HG03097 (cell line): ENCODE measurements at regions not wholly inside any gene's neighbourhood (a gene's known extent, or its start where the extent isn't known, plus 50 kb on each side); places are given as distances from the start of the nearest gene placed in this dataset.

ENCODE experiments used
- ATAC-seq: cut with Tn5 transposase; IDR thresholded peaks from one replicate; pipeline ENCODE4 v1.9.1; 2021; ENCODE audit not compliant: unreplicated experiment, low FRiP score

DNA sequence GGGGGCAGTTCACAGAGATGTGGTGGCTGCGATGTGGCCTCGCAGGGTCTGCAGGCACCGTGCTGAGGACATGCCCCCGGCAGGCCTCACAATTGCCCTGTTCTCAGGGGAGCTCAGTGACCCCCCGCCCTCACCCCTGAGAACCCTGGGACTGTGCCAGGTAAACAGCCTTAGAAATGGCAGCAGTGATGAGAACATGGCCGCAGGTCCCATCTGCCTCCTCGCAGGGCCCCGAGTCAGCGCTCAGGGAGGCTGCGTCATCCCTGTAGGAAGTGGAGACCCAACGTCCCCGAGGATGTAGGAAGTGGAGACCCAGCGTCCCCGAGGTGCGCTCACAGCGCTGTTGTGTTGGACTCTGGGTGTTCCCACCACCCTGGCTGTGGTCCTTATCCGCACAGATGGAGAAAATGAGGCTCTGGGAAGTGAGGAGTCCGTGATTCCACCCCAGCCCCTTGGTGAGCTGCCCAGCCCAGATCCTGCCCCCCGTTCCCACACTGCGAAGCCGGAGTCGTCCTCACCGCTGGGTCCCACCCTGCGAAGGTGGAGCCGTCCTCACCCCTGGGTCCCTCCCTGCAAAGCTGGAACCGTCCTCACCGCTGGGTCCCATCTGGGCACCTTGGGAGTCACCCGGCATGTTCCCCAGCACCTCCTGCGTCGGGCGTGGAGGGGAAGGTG, 1086.8 kb downstream of the BRD1 start:
- no peak for ATAC-seq

DNA sequence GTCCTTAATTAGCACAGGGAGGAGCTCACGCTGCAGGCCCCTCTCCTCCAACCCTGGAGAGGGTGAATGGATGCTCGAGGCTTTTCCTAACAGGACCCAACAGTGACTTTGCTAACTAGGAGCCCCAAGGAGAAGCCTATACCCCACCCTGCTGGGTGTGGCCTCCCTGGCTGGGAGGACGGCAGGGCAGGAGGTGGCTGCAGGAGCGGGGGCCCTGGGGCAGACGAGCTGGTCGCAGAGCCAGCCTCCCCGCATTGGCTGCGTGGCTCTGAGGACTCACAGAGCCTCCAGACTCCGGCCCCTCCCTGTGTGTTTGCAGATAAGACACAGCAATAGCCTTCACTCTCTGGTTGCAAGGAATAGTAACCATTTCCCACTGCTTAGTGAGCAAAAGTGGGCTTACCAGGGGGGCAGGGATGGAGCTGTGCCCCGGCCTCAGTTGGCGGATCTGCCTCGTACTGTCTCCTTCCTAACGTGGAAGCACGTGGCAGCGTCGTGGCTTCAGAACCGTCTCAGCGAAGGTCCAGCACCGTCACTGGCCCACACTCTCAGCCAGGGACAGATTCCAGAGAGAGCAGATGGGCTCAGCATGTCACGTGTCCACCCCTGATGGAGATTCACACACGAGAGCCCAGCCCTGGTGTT, 1087.5 kb downstream of the BRD1 start:
- ATAC-seq: no peak

DNA sequence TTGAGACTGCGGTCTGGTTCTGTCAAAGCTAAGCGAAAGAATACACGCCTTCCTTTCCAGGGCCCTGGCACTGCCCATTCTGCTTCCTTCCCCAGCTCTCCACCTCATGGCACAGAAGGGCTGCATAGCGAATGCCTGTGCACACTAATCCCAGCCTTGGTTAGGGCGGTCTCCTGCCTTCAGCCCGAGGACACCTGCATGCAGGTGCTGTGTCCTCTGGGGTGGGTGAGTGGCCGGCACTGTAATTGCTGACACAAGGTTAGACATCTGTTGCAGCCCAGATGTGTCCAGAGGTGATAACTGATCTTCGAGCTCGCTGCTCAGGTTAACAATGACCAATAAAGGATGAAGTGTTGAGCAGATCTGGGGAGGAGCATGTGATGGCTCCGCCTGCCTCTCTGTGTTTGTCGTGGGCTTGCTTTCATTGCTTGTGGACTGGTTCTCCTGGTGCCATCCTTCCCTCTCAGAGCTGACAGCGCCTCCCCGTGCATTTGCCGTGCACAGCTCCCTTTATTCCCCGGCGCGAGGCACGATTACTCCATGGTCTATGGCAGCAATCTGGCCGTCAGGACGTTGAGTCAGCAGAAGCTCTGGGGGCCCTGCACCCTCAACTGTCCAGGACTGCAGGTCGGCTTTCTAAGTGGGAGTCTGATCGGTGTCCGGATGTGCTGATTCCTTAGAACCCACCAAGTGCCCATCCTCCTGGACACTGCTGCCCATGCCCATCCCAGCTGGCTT, 1088.2 kb downstream of the BRD1 start:
- no peak for ATAC-seq

DNA sequence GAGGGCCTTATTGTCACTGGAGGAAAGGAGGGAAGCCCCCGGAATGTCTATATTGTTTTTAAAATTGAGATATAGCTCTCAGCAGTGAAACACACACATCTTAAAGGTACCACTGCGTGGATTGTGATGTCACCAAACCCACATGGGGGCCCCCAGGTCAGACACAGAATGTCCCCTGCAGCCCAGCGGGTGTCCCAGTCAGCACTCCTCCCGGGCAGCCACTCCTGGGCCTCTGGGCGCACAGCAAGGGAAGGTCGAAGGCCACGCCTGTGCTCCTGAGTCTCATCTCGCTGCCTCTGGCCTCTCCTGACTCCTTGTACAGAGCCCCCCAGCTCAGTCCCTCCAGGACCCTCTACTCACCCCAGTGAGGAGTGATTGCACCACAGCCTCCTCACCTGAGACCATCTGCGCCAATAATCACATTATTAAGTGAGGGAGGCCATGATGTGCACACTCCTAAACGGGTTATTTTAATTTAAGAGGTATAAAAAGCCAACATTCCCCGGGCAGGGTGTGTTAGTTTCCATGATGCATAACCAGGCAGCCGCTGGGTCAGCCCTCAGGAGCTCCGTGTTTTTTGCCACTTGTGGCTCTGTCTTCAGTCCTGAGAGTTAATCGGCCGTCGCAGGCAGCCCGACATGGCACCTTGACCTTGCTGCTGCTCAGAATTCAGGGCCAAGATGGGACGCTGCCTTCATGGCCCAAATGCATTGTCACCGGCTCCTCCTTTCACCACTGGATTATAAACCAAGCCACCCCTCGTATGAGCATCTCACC, 1089.3 kb downstream of the BRD1 start:
- no peak for ATAC-seq

DNA sequence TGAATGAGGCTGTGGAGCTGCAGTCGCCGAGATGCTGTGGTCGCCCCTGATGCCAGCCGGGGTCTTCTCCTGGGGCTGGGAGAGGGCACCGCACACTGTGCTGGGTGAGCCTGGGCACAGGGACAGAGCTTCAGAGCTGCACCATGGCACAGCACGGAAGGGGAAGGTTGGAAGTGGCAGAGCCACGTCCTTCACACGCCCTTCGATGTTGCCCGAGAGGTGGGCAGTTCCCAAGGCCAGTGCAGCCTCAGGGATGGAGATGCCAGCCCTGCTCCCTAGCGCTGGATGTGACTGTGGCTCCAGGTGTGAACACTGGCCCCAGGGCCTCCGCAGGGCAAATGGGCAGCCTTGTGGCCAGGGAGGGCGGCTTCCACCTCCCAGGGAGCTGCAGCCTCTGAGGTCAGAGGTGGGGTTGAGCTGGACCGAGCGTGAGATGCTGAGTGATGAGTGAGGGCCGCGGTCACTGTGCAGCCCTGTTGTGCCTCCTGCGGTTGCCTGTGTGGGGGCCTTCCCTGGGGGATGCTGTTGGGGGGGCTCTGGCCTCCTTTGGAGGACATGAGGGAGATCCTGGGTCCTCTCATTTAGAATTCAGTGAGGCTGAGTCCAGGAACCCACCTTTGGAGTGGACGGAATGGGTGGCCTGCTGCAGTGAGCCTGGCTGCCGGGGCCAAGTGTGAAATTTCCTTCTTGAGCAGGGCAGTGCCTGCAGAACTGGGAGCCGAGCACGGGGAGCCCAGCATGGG, 1090.0 kb downstream of the BRD1 start:
- no peak for ATAC-seq

DNA sequence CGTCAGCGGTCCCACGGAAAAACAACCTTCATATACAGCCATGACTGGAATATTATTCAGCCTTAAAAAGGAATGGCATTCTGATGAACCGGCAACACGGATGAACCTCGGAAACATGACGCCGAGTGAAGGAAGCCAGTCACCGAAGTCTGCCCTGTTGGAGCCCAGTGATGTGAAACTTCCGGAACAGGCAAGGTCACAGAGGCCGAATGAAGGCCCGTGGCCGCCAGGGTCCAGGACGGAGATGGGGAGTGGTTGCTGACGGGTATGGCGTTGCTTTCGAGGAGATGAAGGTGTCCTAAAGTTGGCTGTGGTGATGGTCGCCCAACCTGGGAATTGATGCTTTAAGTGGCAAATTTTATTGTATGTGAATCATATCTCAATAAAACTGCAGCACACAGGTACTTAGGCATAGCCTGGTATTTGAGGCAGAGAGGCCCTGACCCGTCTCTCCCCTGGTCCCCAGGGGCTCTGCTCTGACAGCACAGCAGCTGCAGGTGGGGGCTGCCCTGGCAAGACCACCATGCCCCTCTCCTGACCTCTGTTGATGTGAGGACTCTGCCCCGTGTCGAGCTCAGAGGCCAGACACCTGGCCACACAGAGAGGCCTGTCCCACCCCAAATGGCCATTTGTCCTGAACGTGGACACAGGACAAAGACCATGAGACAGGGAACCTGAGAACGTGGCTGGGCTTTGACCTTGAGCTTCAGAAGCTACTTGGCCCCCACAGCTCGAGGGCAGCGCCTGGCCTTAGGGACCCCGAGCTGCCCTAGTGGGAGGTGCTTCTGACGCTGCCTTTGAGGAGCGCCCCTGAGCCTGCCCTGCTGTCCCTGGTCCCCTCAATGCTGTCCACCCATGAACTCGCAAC, 1090.8 kb downstream of the BRD1 start:
- no peak for ATAC-seq

DNA sequence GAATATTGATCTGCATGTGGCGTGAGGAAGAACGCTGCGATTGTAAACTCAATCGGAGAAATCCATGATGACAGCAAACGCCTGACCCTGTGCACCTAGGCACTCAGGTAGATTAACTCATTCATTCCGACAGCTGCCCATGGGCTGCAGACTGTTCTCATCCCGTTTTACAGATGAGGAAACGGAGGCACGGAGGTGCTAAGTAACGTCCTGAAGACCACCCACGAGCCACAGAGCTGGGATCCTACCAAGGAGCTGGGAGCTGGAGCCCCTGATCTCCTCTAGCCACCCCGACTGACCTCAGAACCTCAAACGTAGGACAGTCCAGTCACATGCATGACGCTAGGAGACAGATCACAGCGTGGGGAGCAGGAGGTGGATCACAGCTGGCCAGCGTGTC, 1092.7 kb downstream of the BRD1 start:
- ATAC-seq: no peak

DNA sequence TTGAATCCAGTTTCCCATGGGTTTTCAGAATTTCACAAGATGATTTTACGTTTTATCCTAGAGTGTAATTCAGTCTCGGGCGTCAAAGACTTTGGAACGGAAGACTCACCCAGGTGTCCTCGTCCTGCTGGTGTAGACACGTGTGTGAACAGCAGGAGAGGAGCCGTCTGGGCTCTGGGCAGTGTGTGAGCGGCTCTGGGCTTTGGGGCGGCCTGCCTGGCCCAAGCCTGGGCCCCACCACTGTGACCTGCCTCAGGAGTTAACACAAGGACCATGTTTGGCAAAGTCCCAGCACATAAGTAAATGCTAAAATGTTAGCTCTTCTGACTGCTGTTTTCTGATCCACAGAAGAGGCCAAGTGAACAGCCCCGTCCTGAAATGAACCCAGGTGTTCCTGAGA, 1093.3 kb downstream of the BRD1 start:
- ATAC-seq: no peak

DNA sequence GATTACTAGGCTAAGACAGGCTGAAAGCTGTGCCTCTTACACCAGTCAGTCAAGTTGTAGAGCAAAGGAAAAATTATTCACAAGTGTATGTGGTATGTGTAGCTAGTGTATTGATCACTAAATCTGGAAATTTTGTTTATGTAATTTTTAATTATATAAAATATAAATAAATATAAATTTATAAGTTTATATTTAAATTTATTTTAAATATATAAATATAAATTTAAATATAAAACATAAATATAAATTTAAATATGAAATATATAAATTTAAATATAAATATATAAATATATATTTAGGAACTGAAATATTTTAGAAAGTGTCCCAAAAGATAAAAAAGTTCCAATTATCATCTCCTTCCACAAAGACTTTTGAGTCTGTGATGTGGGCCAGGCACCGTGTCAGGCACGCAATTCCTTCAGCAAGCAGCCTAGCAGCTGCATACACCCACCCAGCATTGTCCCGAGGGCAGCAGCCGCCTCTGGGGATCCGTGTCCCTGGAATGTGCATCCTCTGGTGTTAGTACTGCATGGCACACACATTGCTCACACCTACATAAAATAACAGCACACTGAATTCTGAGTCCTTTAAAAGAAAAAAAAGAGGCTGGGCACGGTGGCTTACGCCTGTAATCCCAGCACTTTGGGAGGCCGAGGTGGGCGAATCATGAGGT, 1098.0 kb downstream of the BRD1 start:
- ATAC-seq: no peak

DNA sequence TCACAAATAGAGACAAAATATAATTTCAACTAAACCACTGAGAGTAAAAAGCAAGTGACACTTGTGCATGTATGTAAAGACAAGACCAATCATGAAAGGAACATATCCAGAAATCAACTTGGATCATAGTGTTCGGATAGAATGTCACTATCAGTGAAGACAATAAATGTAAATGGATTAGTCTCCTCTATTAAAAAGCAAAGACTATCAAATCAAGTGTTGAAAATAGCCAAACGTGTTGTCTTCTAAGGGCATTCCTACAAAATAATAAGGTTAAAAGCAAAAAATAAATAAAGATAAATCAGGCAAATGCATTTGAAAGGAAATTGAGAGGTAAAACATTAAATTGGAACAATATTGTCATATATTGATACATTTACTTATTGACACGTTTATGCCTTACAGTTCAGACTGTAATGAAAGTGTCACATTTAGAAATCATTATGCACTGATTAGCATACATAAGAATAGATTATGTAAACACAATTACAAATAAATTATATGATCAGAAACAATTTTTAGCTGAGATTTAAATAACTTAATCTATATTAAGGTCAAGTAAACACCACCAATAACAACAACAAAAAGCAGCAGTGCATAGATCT, 1100.1 kb downstream of the BRD1 start:
- ATAC-seq: no peak

DNA sequence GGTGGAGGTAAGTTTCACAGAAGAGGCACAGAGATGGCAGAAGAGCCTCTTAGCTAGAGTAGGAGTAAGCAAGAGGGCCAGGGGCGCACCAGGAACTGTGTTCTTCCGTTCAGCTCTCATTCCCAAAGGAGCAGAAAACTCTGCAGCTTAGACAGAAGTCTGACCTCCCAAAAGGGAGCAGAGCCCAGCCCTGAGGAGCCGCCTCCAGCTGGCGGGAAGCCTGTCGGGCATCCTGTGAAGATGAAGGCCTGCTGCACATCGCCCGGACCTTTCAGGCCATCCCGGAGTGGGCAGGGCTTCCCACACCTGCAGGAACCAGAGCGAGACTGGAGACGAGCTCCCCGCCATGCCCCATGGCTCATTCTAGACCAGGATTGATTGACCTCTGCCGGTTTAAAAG, 1102.8 kb downstream of the BRD1 start:
- no peak for ATAC-seq

DNA sequence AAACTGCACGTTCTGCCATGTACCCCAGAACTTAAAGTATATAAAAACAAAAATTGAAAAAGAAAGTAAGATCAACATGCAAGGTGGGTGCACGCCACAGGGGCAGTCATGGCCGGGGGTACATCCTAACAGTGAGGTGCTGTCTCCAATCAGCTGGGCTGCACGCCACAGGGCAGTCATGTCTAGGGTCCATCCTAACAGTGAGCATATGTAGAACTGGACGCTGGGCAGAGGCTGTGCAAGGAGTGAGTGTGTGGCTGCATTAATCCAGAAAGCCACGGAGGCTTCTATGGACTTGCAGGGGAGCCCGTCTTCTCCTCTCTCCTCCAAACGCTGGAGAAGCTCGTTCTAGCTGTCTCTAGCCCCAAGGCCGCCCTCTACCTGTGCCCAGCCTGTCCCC, 1105.0 kb downstream of the BRD1 start:
- ATAC-seq: no peak

DNA sequence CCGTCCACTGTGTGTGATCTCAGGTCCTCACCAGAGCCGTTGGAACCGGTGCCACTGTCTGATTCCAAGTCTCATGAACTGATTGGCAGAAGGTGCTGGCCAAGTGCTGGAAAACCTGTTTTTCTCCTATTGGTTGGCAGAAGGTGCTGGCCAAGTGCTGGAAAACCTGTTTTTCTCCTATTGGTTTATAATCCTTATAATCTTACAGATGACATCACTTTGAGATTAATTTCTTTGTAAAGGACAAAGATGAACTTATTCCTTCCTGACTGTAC, 1106.3 kb downstream of the BRD1 start:
- no peak for ATAC-seq

DNA sequence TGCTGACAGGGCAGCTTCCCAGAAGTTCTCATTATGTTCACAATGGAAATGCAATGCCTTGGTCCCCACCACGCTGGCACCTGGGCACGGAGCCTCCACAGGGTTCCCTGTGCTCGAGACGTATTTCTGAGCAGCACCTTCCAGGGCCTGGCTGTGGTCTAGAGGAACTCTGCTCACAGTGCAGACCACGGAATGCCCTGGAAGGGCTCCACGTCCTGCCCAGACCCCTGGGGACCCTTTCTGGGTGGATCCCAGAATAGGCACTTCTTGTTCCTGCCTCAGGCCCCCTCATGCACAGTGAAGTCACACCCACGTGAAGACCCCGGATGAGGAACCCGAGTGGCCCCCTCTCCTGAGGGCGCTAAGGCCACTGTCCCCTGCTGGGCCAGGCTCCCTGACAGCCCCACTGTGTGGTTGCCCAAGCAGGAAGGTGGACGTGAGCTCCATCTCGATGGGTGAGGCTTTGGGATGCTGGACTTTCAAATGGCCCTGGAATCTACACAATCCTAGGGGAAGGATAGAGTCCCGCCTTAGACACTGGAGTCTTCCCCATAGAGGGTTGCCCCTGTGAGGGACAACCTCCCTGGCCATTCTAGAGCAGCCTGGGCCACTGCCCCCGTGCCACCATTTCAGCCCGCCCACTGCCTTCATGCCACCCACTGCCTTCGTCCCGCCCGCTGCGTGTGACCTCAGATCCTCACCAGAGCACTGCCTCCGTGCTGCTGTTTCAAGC, 1106.8 kb downstream of the BRD1 start:
- ATAC-seq: no peak

DNA sequence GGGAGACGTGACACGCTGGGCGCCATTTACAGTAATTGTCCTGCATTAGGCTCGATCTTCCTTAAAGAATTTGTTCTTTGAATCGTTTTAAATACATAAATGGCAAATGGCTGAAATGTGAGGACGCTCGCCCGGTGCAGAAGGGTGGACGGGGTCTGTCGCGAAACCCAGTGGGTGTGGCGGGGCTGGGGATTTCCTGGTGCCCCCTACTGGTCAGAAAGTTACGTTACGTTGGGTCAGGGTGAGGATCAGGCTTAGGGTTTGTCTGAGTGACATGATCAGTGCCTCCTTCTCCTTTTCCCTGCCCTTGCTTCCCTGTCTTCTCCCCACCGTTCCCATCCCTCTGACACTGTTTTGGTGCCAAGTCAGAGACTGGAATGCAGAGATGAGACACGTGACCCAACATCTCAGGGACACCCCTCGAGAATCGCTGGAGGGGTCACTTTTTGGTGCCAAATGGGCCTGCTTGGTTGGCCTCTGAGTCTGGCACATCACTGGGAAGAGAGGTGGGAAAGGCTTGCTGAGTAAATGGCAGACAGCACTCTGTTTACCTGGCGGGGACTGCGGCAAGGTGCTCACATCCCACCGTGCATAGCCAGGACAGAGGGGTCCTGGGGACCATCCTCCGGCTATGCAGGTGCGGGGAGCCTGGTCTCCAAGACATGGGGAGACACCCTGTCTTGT, 1107.6 kb downstream of the BRD1 start:
- no peak for ATAC-seq

DNA sequence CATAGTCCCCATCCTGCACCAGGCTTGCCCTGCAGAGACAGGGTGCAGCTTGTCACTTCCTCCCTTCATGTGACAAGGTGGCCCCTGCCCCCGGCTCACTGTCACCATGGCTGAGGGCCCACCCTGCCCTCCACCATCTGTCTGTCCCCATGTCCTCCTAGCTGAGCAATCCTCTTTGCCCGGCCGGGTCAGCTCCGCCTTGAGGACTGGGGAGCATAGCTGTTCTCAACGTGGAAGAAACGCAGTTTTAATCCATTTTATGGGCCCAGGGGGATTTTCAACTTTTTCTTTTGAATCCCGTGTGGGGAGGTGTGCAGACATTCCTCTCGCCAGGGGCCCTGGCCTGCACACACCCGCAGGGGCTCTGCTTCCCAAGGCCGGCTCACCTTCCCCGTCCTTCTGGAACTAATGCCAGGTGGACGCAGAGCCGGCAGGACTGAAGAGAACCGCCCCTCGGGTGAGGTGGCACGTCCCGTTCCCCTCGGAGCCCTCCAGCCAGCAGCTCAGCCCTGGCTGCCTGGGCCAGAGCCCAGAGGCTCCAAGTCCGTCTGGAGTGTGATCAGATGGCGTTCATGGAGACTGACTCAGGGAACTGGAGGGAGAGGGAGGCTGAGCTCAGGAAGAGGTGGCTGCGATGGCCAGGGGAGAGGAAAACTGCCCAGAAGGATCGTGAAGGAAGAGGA, 1108.7 kb downstream of the BRD1 start:
- no peak for ATAC-seq
